ENCODE measurements at regions not wholly inside any gene's neighbourhood (a gene's known extent, or its start where the extent isn't known, plus 50 kb on each side); places are given as distances from the start of the nearest gene placed in this dataset.

DNA sequence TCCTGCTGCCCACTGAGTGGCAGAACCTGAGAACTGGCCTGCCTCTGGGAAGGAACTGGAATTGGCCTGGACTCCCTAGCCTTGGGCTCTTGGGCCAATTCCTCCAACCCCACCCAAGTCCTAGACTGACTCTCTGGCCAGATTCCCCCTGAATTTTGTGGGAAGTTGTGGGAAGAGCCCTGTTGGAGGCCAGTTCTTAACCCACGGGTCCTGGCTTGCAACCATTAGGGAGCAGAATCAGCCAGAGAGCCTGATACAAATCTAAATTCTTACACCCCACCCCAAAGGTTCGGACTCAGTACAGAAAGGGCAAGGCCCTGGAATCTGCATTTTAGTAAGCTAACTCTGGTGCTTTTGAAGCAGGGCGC is 125.3 kb upstream of the SLC25A48 start:
- TF ChIP-seq, protein P1, sequence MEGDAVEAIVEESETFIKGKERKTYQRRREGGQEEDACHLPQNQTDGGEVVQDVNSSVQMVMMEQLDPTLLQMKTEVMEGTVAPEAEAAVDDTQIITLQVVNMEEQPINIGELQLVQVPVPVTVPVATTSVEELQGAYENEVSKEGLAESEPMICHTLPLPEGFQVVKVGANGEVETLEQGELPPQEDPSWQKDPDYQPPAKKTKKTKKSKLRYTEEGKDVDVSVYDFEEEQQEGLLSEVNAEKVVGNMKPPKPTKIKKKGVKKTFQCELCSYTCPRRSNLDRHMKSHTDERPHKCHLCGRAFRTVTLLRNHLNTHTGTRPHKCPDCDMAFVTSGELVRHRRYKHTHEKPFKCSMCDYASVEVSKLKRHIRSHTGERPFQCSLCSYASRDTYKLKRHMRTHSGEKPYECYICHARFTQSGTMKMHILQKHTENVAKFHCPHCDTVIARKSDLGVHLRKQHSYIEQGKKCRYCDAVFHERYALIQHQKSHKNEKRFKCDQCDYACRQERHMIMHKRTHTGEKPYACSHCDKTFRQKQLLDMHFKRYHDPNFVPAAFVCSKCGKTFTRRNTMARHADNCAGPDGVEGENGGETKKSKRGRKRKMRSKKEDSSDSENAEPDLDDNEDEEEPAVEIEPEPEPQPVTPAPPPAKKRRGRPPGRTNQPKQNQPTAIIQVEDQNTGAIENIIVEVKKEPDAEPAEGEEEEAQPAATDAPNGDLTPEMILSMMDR (IDR thresholded peaks at IDR 0.05; ENCODE audit: poor library complexity) = no peak
- no peak for TF ChIP-seq EZH2phosphoT487 (IDR thresholded peaks at IDR 0.05; ENCODE audit: low read depth, severe bottlenecking, unreplicated experiment)
